ENCODE measurements at regions not wholly inside any gene's neighbourhood (a gene's known extent, or its start where the extent isn't known, plus 50 kb on each side); places are given as distances from the start of the nearest gene placed in this dataset.

- H2BK12ac ChIP-seq (ENCODE audit: low read length) = no peak overlapping the region
- H2BK120ac ChIP-seq (ENCODE audit: low read depth, low read length) = no peak overlapping the region
- no peak overlapping the region for H2BK15ac ChIP-seq (ENCODE audit: low read length)
- no peaks in the 10 kb centered on the region for H3K79me1 ChIP-seq (ENCODE audit: low read depth, low read length)
- H4K8ac ChIP-seq (ENCODE audit: low read depth, low read length) = no peak overlapping the region
- H3K9me3 ChIP-seq (replicated peaks in 1 of 2; ENCODE audit: control insufficient read depth in 2 of 2, insufficient read depth in 1 of 2, low read depth in 1 of 2, low read length in 2 of 2) = no peaks in the 10 kb centered on the region
- no peak overlapping the region for H3K27ac ChIP-seq (replicated peaks; ENCODE audit: low read length)
- no peak overlapping the region for H3K4me2 ChIP-seq (ENCODE audit: insufficient read depth, low read length, poor library complexity, severe bottlenecking)
- WGBS, 2 donors (ENCODE audit: extremely low coverage in 2 of 2, insufficient read length in 2 of 2, insufficient replicate concordance in 1 of 2) = no CpG with 5 or more reads among the region's 2 CpGs
- H3K4ac ChIP-seq (ENCODE audit: low read length) = no peak overlapping the region
- no peak overlapping the region for H2AK5ac ChIP-seq (ENCODE audit: low read depth, low read length)
- no peak for DNase-seq (ENCODE audit: low spot score)
- no peak overlapping the region for H4K91ac ChIP-seq (ENCODE audit: low read depth, low read length, poor library complexity)
- no peak overlapping the region for H2AFZ ChIP-seq (ENCODE audit: low read length)
- H3K23ac ChIP-seq (ENCODE audit: low read depth, low read length, poor library complexity) = no peak overlapping the region
- H2BK5ac ChIP-seq (ENCODE audit: low read length) = no peak overlapping the region
- no peak overlapping the region for H3K9ac ChIP-seq (ENCODE audit: low read depth, low read length, poor library complexity)
- H3K27me3 ChIP-seq (ENCODE audit: control insufficient read depth in 3 of 3, insufficient read depth in 3 of 3, low read depth in 1 of 3, low read length in 3 of 3) = no peaks in the 10 kb centered on the region
- no peak overlapping the region for H3K18ac ChIP-seq (ENCODE audit: low read length)
- no peak overlapping the region for H3K4me3 ChIP-seq (ENCODE audit: low read length in 2 of 2)
- no peak overlapping the region for H3K14ac ChIP-seq (ENCODE audit: low read length)
- H3K36me3 ChIP-seq (replicated peaks in 1 of 2; ENCODE audit: control insufficient read depth in 2 of 2, insufficient read depth in 2 of 2, low read length in 2 of 2) = no peaks in the 10 kb centered on the region
- H3K4me1 ChIP-seq (ENCODE audit: control insufficient read depth in 2 of 2, insufficient read depth in 1 of 2, low read depth in 1 of 2, low read length in 2 of 2) = no peaks in the 10 kb centered on the region
Measured at GRCh38 chr6:159512104-159512503, 180.9 kb downstream of the SOD2 start.

- Histone ChIP-seq H2AK5ac (ENCODE audit: low read depth, low read length) (no peak overlapping the region), H3K23ac (ENCODE audit: low read depth, low read length, poor library complexity) (no peak overlapping the region), H2BK5ac (ENCODE audit: low read length) (no peak overlapping the region), H2BK12ac (ENCODE audit: low read length) (no peak overlapping the region), H3K27me3 (ENCODE audit: control insufficient read depth in 3 of 3, insufficient read depth in 3 of 3, low read depth in 1 of 3, low read length in 3 of 3) (no peaks in the 10 kb centered on the region), H3K4me3 (ENCODE audit: low read length in 2 of 2) (no peak overlapping the region), H3K4ac (ENCODE audit: low read length) (no peak overlapping the region), H2BK15ac (ENCODE audit: low read length) (no peak overlapping the region), H2AFZ (ENCODE audit: low read length) (no peak overlapping the region), H3K4me2 (ENCODE audit: insufficient read depth, low read length, poor library complexity, severe bottlenecking) (no peak overlapping the region), H3K27ac (replicated peaks; ENCODE audit: low read length) (no peak overlapping the region), H3K18ac (ENCODE audit: low read length) (no peak overlapping the region), H4K91ac (ENCODE audit: low read depth, low read length, poor library complexity) (no peak overlapping the region), H3K9me3 (replicated peaks in 1 of 2; ENCODE audit: control insufficient read depth in 2 of 2, insufficient read depth in 1 of 2, low read depth in 1 of 2, low read length in 2 of 2) (no peaks in the 10 kb centered on the region), H3K4me1 (ENCODE audit: control insufficient read depth in 2 of 2, insufficient read depth in 1 of 2, low read depth in 1 of 2, low read length in 2 of 2) (no peaks in the 10 kb centered on the region), H3K9ac (ENCODE audit: low read depth, low read length, poor library complexity) (no peak overlapping the region), H2BK120ac (ENCODE audit: low read depth, low read length) (no peak overlapping the region), H3K36me3 (replicated peaks in 1 of 2; ENCODE audit: control insufficient read depth in 2 of 2, insufficient read depth in 2 of 2, low read length in 2 of 2) (no peaks in the 10 kb centered on the region), H3K14ac (ENCODE audit: low read length) (no peak overlapping the region), H3K79me1 (ENCODE audit: low read depth, low read length) (no peaks in the 10 kb centered on the region), H4K8ac (ENCODE audit: low read depth, low read length) (no peak overlapping the region)
- DNase-seq (ENCODE audit: low spot score) = no peak
- no CpG with 5 or more reads among the region's 8 CpGs for WGBS, 2 donors (ENCODE audit: extremely low coverage in 2 of 2, insufficient read length in 2 of 2, insufficient replicate concordance in 1 of 2)
Measured at GRCh38 chr6:159510141-159510540, 182.9 kb downstream of the SOD2 start.

GRCh38 chr6:159508931-159509330 is 184.1 kb downstream of the SOD2 start:
- H3K9me3 ChIP-seq (replicated peaks in 1 of 2; ENCODE audit: control insufficient read depth in 2 of 2, insufficient read depth in 1 of 2, low read depth in 1 of 2, low read length in 2 of 2) = peaks cover 0 to 4% of the 10 kb centered on the region in 2 donors
- H2AK5ac ChIP-seq (ENCODE audit: low read depth, low read length) = no peak overlapping the region
- H3K18ac ChIP-seq (ENCODE audit: low read length) = no peak overlapping the region
- H3K23ac ChIP-seq (ENCODE audit: low read depth, low read length, poor library complexity) = no peak overlapping the region
- H3K79me1 ChIP-seq (ENCODE audit: low read depth, low read length) = no peaks in the 10 kb centered on the region
- H3K4ac ChIP-seq (ENCODE audit: low read length) = no peak overlapping the region
- no peak overlapping the region for H2BK5ac ChIP-seq (ENCODE audit: low read length)
- no peaks in the 10 kb centered on the region for H3K36me3 ChIP-seq (replicated peaks in 1 of 2; ENCODE audit: control insufficient read depth in 2 of 2, insufficient read depth in 2 of 2, low read length in 2 of 2)
- H3K27me3 ChIP-seq (ENCODE audit: control insufficient read depth in 3 of 3, insufficient read depth in 3 of 3, low read depth in 1 of 3, low read length in 3 of 3) = no peaks in the 10 kb centered on the region
- no peak overlapping the region for H3K9ac ChIP-seq (ENCODE audit: low read depth, low read length, poor library complexity)
- WGBS, 2 donors (ENCODE audit: extremely low coverage in 2 of 2, insufficient read length in 2 of 2, insufficient replicate concordance in 1 of 2) = no CpG with 5 or more reads among the region's 2 CpGs
- H2BK15ac ChIP-seq (ENCODE audit: low read length) = no peak overlapping the region
- no peak overlapping the region for H2BK12ac ChIP-seq (ENCODE audit: low read length)
- no peak overlapping the region for H2AFZ ChIP-seq (ENCODE audit: low read length)
- no peak overlapping the region for H4K91ac ChIP-seq (ENCODE audit: low read depth, low read length, poor library complexity)
- no peak overlapping the region for H2BK120ac ChIP-seq (ENCODE audit: low read depth, low read length)
- no peak overlapping the region for H3K4me3 ChIP-seq (ENCODE audit: low read length in 2 of 2)
- H3K4me2 ChIP-seq (ENCODE audit: insufficient read depth, low read length, poor library complexity, severe bottlenecking) = no peak overlapping the region
- H3K27ac ChIP-seq (replicated peaks; ENCODE audit: low read length) = no peak overlapping the region
- no peak overlapping the region for H4K8ac ChIP-seq (ENCODE audit: low read depth, low read length)
- no peak overlapping the region for H3K14ac ChIP-seq (ENCODE audit: low read length)
- no peaks in the 10 kb centered on the region for H3K4me1 ChIP-seq (ENCODE audit: control insufficient read depth in 2 of 2, insufficient read depth in 1 of 2, low read depth in 1 of 2, low read length in 2 of 2)
- DNase-seq (ENCODE audit: low spot score) = no peak

- no peak overlapping the region for H2BK15ac ChIP-seq (ENCODE audit: low read length)
- no peaks in the 10 kb centered on the region for H3K27me3 ChIP-seq (ENCODE audit: control insufficient read depth in 3 of 3, insufficient read depth in 3 of 3, low read depth in 1 of 3, low read length in 3 of 3)
- H3K27ac ChIP-seq (replicated peaks; ENCODE audit: low read length) = no peak overlapping the region
- H3K36me3 ChIP-seq (replicated peaks in 1 of 2; ENCODE audit: control insufficient read depth in 2 of 2, insufficient read depth in 2 of 2, low read length in 2 of 2) = no peaks in the 10 kb centered on the region
- no peak overlapping the region for H4K91ac ChIP-seq (ENCODE audit: low read depth, low read length, poor library complexity)
- H3K14ac ChIP-seq (ENCODE audit: low read length) = no peak overlapping the region
- H2AFZ ChIP-seq (ENCODE audit: low read length) = no peak overlapping the region
- no CpG with 5 or more reads among the region's 4 CpGs for WGBS, 2 donors (ENCODE audit: extremely low coverage in 2 of 2, insufficient read length in 2 of 2, insufficient replicate concordance in 1 of 2)
- H2BK120ac ChIP-seq (ENCODE audit: low read depth, low read length) = no peak overlapping the region
- peak overlapping the region; percentile 73 for H2BK12ac ChIP-seq (ENCODE audit: low read length)
- peaks cover 0 to 4% of the 10 kb centered on the region in 2 donors for H3K9me3 ChIP-seq (replicated peaks in 1 of 2; ENCODE audit: control insufficient read depth in 2 of 2, insufficient read depth in 1 of 2, low read depth in 1 of 2, low read length in 2 of 2)
- no peaks in the 10 kb centered on the region for H3K4me1 ChIP-seq (ENCODE audit: control insufficient read depth in 2 of 2, insufficient read depth in 1 of 2, low read depth in 1 of 2, low read length in 2 of 2)
- no peak overlapping the region for H3K4me3 ChIP-seq (ENCODE audit: low read length in 2 of 2)
- DNase-seq (ENCODE audit: low spot score) = no peak
- H3K4me2 ChIP-seq (ENCODE audit: insufficient read depth, low read length, poor library complexity, severe bottlenecking) = no peak overlapping the region
- no peak overlapping the region for H2BK5ac ChIP-seq (ENCODE audit: low read length)
- no peak overlapping the region for H4K8ac ChIP-seq (ENCODE audit: low read depth, low read length)
- no peak overlapping the region for H3K9ac ChIP-seq (ENCODE audit: low read depth, low read length, poor library complexity)
- no peak overlapping the region for H2AK5ac ChIP-seq (ENCODE audit: low read depth, low read length)
- H3K4ac ChIP-seq (ENCODE audit: low read length) = no peak overlapping the region
- H3K18ac ChIP-seq (ENCODE audit: low read length) = peak overlapping the region; percentile 42
- H3K23ac ChIP-seq (ENCODE audit: low read depth, low read length, poor library complexity) = no peak overlapping the region
- no peaks in the 10 kb centered on the region for H3K79me1 ChIP-seq (ENCODE audit: low read depth, low read length)
Measured at GRCh38 chr6:159506048-159506447, 187.0 kb downstream of the SOD2 start.

Data from neuronal stem cell (in vitro differentiated cells).